Right hindlimb (tissue), 1 donor: ENCODE measurements at regions not wholly inside any gene's neighbourhood (a gene's known extent, or its start where the extent isn't known, plus 50 kb on each side); places are given as distances from the start of the nearest gene placed in this dataset.

Experiments used
- DNase-seq: peaks from one replicate; pipeline ENCODE4 v3.0.0-alpha.2; 2018

DNA sequence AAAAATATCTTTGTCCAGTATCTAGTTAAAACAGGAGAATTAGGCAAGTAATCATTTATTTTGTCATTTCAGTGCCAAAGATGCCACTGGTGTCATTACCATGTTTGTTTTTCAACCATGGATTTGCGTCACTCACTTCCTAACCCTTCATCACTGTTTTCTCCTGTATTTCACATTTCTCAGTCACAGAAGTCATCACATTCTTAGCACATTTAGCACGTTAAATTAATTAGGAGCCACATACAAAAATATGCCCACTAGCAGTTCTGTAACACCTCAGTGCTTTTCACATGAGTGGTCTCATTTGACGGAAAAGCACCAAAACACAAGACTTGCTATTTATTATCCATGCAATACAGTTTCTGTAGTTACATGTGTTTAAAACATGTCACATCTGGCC, 546.0 kb downstream of the METTL15 start:
- no peak for DNase-seq

DNA sequence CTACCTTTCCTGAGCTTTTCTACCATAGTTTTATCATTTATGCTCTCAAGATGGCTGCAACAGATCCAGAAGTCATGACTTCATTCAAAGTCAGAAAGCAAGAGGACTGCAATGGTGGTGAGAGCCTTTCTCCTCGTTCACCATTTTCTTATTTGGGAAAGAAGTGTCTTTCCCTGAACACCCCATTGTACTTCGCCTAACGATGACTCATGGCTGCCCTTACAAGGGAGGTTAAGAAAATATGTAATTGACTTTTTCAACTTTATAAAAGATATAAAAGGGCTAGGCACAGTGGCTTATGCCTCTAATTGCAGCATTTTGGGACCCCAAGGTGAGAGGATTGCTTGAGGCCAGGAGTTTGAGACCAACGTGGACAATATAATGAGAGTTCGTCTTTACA, 541.7 kb downstream of the METTL15 start:
- DNase-seq = no peak

DNA sequence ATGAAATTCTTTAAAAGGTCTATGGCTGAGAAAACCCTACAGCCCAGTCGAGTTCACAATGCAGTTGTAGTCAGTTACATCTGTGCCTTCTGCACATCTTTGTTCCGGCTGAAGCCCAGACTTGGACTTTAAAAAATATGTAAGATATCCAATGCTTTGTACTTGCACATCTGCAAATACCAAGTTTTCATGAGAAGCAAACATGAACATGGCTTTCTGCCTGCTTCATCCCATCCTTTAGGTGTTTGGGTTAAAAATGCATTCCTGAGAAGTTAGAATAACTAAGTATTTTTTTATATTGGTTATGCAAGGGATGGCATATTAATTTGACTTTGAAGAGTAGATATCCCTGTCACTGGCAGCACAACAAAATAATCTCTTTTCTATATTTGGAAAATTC, 528.4 kb downstream of the METTL15 start:
- DNase-seq = no peak

DNA sequence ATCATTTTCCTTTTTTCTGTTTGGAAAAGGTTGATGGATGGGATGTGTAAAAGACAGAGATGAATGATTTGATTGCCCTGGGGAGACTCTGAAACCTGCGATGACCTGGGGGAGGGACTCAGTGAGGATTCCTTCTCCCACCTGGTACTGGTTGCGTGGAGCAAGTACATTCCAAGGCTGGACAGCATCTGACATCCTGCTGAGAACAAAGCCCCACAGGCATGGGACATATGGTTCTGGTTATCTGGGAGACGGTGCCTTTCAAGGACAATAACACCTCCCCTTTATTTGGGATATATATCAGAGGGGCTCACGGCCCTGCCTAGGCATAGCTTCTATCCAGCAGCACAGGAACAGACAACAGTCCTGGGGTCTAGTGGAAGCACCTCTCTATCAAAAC, 527.8 kb downstream of the METTL15 start:
- no peak for DNase-seq

DNA sequence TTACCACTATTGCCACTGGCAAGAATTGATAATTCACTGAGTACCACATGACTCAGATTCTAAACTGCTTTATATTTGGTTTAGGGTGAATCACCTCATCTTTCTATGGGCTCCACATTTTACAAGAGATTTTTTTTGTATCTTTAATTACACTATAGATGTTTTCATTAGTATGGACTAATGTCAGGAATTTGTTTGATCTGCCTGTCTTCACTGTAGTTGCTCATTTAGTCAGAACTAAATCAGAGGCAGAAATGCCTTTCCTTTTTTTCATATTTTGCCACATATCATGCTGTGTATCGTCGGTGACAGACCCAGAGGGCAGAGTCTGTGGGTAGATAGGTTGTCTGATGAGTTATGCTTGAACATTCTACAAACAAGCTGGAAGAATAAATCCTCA, 524.1 kb downstream of the METTL15 start:
- DNase-seq = no peak

DNA sequence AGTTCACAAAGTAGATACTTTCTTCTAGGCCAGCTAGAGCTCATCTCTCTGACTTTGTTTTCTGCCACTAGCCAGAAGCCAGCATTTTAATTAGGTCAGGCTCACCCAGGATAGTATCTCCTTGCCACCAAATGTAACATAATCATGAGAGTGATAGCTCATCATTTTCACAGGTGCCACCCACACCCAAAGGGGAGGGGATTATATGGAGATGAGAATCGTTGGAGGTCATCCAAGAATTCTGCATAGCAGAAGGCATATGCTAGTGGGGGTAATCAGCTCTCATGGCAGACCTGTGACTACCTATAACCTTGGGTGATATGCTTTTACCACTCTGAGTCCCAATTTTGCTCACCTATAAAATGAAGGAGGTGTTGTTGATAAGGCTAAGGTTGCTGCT, 523.0 kb downstream of the METTL15 start:
- DNase-seq = no peak

DNA sequence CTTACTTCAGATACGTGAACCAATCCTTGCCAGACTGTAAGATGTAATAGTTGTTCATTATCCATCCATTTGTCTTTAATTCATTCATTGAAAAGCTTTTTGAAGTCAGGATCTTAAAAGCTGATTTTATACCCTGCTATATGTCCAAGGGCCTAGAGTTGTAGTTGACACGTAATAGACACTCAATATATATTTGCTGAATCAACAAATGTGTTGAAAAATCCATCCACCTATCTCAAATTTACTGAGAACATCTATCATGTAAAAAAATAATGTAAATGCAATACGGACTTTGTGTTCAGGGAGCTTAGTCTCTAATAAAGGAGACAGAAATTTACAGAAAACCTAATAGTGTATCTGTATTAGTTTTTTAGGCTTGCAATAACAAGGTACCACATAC, 521.0 kb downstream of the METTL15 start:
- no peak for DNase-seq

DNA sequence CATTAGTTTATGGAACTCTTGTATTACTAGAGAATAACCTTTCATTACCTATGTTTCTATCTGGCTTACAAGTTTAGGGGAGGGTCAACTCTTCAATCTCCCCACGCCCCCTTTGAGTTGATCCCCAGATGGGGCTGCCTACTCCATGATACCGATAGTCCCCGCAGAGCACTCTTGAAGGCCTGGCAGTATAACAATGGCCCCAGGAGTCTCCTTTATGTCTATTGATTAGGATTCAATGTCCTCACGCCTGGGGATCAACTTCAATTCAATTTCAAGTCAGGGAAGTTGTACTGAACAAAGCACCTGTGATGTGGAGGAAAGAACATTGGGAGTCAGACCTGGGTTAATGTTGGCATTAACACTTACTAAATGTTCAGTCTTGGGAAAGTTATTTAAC, 520.2 kb downstream of the METTL15 start:
- DNase-seq = no peak

DNA sequence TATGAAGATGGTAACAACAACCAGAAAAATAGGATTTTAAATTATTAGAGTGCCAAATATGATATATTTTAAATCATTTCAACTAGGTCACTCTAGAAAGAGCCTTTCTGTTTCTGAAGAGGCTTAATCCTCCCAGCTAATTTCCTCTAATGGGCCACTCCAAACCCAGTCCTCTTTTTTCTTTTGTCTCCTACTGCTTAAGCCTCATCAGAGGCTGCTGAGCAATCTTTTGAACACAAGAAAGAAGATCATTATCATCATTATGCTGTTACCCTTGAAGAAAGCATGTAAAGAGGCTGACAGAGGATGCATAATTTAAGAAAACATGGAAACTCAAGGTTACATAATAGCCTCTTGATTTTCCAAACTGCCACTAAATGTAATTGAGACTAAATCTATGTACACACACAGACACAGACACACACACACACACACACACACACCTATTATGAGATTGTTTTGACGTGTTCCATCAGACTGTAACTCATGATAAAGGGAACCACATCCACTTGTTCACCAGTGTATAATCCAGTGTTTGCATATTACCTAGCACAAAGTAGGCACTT, 519.6 kb downstream of the METTL15 start:
- DNase-seq = no peak

DNA sequence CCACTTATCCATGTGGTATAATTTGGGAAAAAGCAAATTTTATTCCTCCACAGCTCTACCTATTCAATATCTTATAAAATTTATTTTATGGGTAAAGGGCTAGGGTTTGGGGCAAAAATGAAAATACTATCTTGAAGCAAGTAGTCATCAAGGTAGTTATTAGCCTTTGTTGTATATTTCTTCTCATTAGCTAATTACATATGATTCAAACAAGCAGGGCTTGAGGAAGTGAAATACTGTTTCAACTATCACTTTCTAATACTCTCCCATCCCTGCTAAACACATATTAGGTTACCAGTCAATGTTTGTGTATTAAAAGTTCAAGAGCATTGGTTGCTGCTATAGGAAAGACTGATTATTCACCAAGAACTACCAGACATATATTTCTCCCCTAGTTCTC, 517.3 kb downstream of the METTL15 start:
- no peak for DNase-seq

DNA sequence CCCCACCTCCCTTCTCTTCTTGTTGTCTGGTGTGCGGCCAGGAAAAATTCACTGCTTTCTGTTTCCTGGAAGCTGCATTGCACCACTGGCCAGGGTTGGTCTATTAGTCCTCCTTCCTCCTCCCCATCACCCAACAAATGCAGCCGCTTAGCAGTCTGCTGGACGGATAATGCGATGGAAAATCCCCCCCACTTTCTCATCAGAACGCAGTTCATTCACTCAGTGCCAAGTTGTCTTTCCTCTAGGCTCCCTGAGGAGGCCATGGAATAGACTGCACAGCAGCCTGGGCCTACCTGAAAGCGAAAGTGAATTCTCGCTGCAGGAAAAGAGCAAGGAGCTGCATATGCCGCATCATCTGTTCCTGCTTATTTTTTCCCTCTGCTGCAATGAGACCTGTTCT, 513.6 kb downstream of the METTL15 start:
- DNase-seq = peak; percentile 78

DNA sequence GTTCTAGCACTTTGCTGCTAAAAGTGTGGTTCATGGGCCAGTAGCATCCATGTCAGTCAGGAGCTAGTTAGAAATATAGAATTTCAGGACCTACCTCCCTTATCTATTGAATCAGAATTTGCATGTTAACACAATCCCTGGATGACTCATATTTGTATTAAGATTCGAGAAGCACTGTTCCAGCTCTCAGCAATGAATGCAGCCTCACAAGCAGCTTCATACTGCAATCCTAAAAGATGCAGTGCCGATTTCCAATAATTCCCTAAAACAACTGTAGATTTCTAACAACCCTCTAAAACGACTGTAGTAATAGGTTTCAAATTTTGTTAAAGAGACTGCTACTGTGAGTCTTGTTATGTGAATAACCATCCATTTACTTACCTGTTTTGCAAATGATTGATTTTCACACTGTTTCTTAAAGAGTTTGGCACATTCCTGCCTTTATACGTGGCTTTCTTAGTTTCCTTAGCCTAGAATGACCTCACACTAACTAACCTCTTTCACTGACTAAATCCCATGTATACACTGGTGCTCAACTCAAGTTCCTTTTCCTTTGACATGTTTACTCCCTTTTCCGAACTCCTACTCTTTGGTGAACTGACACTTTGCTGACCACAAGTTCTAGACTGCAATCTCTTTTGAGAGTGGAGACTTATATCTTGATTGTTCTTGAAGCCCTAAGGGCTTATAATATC, 511.8 kb downstream of the METTL15 start:
- DNase-seq = no peak

DNA sequence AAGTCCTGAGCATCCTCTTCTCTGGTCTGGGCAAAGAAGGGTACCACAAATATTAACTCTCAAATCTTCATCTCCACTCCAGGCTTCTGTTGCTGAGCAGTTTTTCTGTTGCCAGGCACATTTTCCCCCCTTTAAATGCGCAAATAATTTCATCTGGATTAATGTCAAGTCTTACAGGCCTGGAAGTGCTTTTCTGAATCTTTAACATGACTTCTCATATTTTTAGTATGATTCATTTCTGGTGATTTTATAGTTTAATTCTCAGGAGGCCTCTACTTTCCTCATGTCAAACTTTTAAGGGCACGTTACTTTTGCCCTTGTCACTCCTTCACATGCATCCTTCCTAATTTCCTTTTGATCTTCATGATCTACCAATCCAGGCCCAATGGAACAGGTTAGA, 510.2 kb downstream of the METTL15 start:
- DNase-seq = no peak

DNA sequence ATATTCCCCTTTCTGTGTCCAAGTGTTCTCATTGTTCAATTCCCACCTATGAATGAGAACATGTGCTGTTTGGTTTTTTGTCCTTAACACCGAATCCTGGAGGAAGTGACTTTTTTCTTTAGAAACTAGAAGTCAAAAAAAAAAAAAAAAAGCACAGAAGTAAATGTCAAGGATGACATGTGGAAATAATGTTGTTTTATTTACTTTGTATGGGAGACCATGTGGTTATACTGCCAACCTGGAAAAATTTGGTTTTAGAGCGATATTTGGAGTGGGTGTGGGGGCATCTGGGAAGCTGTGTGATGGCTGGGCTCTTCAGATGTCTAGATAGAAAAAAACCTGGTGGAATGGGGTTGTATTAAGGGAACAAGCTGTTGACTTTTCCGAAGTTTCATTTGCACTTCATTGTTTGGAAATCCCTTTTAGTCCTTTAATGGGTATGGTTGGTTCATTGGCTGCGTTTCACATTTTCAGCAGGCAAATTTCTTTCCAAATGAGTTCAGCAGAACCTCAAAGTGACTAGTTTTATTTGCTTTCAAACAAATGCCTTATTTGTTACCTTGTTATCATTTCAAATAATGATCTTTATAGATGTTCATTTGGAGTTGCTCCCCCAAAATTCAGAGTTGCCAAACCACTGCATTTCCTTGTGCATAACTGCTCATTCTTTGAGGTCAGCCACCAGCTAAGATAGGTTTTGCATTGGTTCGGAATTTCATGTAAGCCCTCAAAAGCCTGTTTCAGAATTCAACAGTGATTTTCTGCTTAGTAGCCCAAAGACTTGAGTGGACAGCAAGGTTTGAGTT, 508.2 kb downstream of the METTL15 start:
- no peak for DNase-seq

DNA sequence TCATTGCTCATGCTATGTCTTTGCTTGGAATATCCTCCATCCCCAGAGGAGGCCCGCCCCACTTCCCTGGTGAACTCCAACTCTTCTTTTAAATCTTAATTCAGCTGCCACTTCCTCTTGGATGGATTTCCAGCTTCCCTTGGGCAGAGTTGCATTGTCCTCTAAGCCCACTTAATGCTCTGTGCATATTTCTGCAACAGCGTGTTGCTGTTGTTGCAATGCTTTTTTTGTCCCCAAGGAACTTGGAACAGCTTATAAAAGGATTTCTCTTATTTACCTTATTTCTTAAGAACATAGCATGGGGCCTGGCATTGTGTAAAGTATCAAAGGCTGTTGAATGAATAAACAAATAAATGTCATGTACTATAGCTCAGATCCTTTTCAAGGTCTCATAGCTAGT, 507.4 kb downstream of the METTL15 start:
- DNase-seq = no peak

DNA sequence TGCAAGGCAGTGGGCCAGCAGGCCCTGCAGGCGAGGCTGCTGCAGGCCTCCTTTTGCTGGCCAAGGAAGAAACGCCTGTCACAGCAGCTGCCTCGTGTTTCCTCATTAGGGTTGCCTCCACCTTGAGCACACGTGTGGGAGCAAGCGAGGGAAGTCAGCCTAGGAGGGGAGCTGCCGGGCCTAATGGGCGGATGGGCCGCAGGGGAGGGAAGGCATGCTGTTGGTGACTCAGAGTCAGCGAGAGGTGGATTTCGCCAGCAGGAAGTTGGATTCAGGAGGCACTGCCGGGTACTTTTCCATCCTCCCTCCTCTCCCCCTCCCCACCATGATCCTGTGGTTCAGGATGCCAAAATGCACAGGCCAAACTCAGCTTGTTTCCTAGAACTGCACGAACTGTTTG, 498.7 kb downstream of the METTL15 start:
- DNase-seq = no peak

DNA sequence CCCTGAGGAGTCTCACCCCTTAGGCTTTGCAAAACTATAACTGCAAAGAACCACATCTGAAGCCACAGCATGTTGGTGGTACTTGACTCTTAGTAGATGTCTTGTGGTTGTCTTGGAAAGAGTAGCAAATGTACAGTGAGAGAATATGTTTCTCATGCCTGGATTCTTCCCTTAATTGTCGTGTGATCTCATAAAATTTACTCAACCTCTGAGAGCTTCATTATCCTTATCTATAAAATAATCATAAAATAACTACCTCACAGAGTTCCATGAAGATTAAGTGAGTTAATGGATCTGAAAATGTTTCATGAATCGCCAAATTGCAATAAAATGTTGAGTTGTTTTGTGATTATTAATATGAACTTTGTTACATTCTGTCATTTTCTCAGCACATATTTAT, 491.5 kb downstream of the METTL15 start:
- no peak for DNase-seq

DNA sequence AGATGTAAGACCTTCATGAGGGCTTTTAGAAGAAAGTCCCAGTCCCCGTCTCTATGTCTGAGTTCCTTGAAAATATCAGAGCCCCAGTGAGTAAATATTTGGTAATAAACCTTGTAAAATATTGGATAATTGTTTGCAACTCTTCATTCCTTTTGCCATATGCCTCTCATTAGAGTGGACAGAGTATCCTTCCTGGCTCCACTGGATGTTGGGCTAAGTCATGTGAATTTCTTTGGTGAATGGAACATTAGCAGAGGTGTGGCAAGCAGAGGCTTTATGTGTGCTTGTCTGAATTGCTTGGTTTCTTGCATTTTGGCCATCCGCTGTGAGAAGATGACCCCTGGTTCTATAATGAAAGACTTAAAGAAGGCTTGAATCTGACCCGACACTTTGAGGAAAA, 490.3 kb downstream of the METTL15 start:
- DNase-seq = no peak

DNA sequence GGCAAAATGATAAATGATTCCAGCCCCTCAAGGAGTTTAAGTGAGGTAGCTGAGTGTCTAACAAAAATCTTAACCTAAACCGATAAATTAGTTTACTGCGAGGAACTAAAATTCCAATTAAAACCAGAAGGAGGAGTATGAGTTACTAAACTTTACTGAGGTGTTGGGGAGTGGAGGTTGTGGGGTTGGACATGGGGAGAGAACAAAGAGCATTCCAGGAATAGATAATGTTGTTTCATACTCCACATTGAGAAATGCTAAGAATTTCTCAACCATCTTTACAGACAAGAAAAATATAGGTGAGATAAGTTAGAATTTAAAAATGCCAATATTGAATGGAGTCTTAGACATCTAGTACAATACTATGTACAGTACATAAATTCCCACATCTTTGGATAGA, 488.6 kb downstream of the METTL15 start:
- DNase-seq = no peak

DNA sequence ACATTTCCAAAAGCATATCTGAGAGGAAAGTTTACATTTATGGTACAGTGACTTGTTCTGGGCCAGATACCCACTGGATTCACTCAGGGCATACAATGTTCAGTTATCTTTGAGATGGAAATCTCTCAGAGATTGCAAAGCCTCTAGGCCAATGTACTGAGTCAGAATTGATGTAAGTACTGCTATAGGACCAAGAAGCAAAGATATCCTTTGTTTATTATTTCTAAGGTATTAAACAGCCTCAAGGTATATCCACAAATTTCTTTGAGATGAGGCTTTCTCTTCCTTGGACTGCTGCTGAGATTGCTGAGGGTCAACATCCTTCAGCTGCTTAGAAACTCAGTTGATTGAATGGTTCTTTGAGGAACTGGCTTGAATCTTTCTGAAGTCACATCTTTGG, 484.0 kb downstream of the METTL15 start:
- DNase-seq = no peak

DNA sequence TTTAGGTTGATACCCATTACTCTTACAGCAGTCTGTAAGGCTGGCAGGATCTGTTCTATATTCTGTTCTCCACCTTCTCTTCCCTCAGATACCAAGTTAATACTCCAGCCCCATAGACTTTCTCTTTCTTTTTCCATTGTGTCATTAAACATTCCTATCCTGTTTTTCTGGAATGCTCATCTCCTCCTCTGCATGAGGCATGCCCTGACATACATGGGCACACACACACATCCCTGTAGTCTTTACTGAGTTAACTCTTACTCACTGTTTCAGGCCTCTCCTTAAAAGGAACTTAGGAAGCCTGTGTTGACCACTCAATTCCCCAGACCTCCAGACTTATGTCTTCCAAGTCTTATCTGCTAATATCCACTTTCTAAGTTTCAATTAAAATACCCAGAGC, 476.8 kb downstream of the METTL15 start:
- no peak for DNase-seq

DNA sequence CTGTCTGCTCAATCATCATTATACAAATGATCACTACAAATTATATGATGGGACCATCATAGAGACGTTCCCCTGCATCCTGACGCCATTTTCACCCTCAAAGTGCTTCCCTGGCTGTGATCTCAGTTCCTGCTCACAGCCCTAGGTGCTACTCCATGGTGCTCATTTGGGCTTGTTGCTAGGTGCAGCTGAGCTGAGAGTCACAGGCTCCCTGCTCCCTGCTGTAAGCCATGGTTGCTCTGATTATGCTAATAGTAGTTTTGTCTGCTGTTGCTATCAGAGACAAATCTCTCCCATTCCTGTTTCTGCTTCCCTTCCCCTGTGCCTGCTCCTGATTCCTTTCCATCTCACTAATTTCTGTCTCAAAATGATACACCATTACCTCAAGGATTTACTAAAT, 474.3 kb downstream of the METTL15 start:
- no peak for DNase-seq

DNA sequence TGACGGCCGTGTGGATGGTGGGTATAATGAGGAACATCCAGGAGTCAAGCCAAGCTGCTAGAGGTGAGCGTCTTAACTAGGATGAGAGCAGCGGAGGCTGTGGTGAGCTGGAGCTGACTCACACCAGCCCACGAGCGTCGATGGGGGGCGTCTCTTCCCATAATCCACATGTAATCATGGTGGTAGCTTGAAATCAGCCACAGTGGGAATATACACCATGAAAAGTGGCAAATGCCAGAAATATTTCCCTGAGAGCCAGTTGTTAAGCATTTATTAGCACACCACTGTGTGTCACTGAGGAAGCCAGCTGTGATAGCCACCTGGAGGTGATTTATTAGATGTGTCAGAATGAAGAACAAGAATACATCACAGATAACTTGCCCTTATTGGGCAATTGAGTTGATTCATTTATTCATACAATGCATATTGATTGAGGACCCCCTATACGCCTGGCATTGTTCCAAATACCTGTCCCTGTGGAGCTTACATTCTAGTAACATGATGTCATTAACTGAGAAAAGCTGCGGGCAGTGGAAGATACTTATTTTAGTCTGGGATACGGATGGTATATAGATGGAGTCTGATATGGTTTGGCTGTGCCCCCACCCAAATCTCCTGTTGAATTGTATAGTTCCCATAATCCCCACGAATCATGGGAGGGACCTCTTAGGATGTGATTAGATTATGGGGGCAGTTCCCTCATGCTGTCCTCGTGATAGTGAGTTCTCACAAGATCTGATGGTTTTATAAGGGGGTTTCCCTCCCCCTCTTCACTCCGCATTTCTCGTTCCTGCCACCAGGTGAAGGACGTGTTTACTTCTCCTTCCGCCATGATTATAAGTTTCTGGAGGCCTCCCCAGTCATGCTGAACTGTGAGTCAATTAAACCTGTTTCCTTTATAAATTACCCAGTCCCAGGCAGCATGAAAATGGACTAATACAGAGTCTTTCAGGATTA, 473.4 kb downstream of the METTL15 start:
- no peak for DNase-seq
